ENCODE measurements at regions not wholly inside any gene's neighbourhood (a gene's known extent, or its start where the extent isn't known, plus 50 kb on each side); places are given as distances from the start of the nearest gene placed in this dataset.

GRCh38 chr7:33661430-33662160 lies 243.7 kb upstream of the BMPER start:
- Mint-ChIP-seq H3K4me3 (no peak overlapping the region), H3K9me3 (no peaks in the 10 kb centered on the region), H3K36me3 (no peaks in the 10 kb centered on the region), H3K27ac (peak overlapping the region in 1 of 2 donors; percentile 67), H3K4me1 (ENCODE audit: low read depth in 2 of 2) (peaks cover 0 to 18% of the 10 kb centered on the region in 2 donors), H3K27me3 (no peaks in the 10 kb centered on the region)
- no peak for DNase-seq (ENCODE audit: low spot score)
- ATAC-seq: no peak

- no peaks in the 10 kb centered on the region for H3K27me3 Mint-ChIP-seq
- ATAC-seq (no peak), DNase-seq (ENCODE audit: low spot score) (no peak)
- H3K4me3 Mint-ChIP-seq: no peak overlapping the region
- H3K27ac Mint-ChIP-seq: no peak overlapping the region
- peaks cover 0 to 21% of the 10 kb centered on the region in 2 donors for H3K4me1 Mint-ChIP-seq (ENCODE audit: low read depth in 2 of 2)
- no peaks in the 10 kb centered on the region for H3K36me3 Mint-ChIP-seq
- H3K9me3 Mint-ChIP-seq: no peaks in the 10 kb centered on the region
These were observed 238.8 kb upstream of the BMPER start for GRCh38 chr7:33666531-33666930.

- Mint-ChIP-seq H3K27ac (no peak overlapping the region), H3K4me3 (no peak overlapping the region), H3K4me1 (ENCODE audit: low read depth in 2 of 2) (peaks cover 6 to 23% of the 10 kb centered on the region in 2 donors), H3K27me3 (no peaks in the 10 kb centered on the region), H3K36me3 (no peaks in the 10 kb centered on the region), H3K9me3 (no peaks in the 10 kb centered on the region)
- ATAC-seq: no peak
- DNase-seq (ENCODE audit: low spot score): no peak
These were observed 238.1 kb upstream of the BMPER start for GRCh38 chr7:33667196-33667595.

- no peaks in the 10 kb centered on the region for H3K36me3 Mint-ChIP-seq
- DNase-seq (ENCODE audit: low spot score) (no peak), ATAC-seq (no peak)
- no peaks in the 10 kb centered on the region for H3K27me3 Mint-ChIP-seq
- H3K9me3 Mint-ChIP-seq: no peaks in the 10 kb centered on the region
- H3K27ac Mint-ChIP-seq: no peak overlapping the region
- peaks cover 11 to 13% of the 10 kb centered on the region in 2 donors for H3K4me1 Mint-ChIP-seq (ENCODE audit: low read depth in 2 of 2)
- H3K4me3 Mint-ChIP-seq: no peak overlapping the region
These were observed 236.1 kb upstream of the BMPER start for GRCh38 chr7:33669251-33669670.

GRCh38 chr7:33671531-33672262 lies 233.6 kb upstream of the BMPER start:
- no peak for ATAC-seq
- no peaks in the 10 kb centered on the region for H3K36me3 Mint-ChIP-seq
- DNase-seq (ENCODE audit: low spot score): no peak
- no peaks in the 10 kb centered on the region for H3K27me3 Mint-ChIP-seq
- H3K4me3 Mint-ChIP-seq: no peak overlapping the region
- H3K9me3 Mint-ChIP-seq: no peaks in the 10 kb centered on the region
- peaks cover 11 to 13% of the 10 kb centered on the region in 2 donors for H3K4me1 Mint-ChIP-seq (ENCODE audit: low read depth in 2 of 2)
- peak overlapping the region in 1 of 2 donors; percentile 11 for H3K27ac Mint-ChIP-seq

GRCh38 chr7:33673029-33673700 lies 232.2 kb upstream of the BMPER start:
- Mint-ChIP-seq H3K27me3 (no peaks in the 10 kb centered on the region), H3K36me3 (no peaks in the 10 kb centered on the region), H3K9me3 (no peaks in the 10 kb centered on the region), H3K4me1 (ENCODE audit: low read depth in 2 of 2) (peaks cover 11 to 13% of the 10 kb centered on the region in 2 donors), H3K27ac (no peak overlapping the region), H3K4me3 (no peak overlapping the region)
- ATAC-seq (no peak), DNase-seq (ENCODE audit: low spot score) (no peak)

- peaks cover 9 to 11% of the 10 kb centered on the region in 2 donors for H3K4me1 Mint-ChIP-seq (ENCODE audit: low read depth in 2 of 2)
- peaks cover 4% of the 10 kb centered on the region for H3K36me3 Mint-ChIP-seq
- DNase-seq (ENCODE audit: low spot score): no peak
- H3K4me3 Mint-ChIP-seq: no peak overlapping the region
- H3K9me3 Mint-ChIP-seq: peaks cover 3% of the 10 kb centered on the region
- H3K27me3 Mint-ChIP-seq: no peaks in the 10 kb centered on the region
- H3K27ac Mint-ChIP-seq: no peak overlapping the region
- ATAC-seq: no peak
These were observed 230.4 kb upstream of the BMPER start for GRCh38 chr7:33674804-33675411.

- Mint-ChIP-seq H3K4me1 (ENCODE audit: low read depth in 2 of 2) (peaks cover under 1 to 7% of the 10 kb centered on the region in 2 donors), H3K9me3 (peaks cover 11% of the 10 kb centered on the region), H3K27ac (no peak overlapping the region), H3K27me3 (no peaks in the 10 kb centered on the region), H3K36me3 (peaks cover 7% of the 10 kb centered on the region), H3K4me3 (no peak overlapping the region)
- DNase-seq (ENCODE audit: low spot score): no peak
- no peak for ATAC-seq
These were observed 227.8 kb upstream of the BMPER start for GRCh38 chr7:33677556-33677955.

GRCh38 chr7:33678569-33679335 lies 226.6 kb upstream of the BMPER start:
- Mint-ChIP-seq H3K27ac (no peak overlapping the region), H3K36me3 (peaks cover 7% of the 10 kb centered on the region), H3K27me3 (no peaks in the 10 kb centered on the region), H3K9me3 (peaks cover 11% of the 10 kb centered on the region), H3K4me1 (ENCODE audit: low read depth in 2 of 2) (peaks cover 0 to 8% of the 10 kb centered on the region in 2 donors), H3K4me3 (no peak overlapping the region)
- ATAC-seq (no peak), DNase-seq (ENCODE audit: low spot score) (no peak)

GRCh38 chr7:33680682-33681081 lies 224.7 kb upstream of the BMPER start:
- no peak for ATAC-seq
- H3K4me3 Mint-ChIP-seq: no peak overlapping the region
- no peaks in the 10 kb centered on the region for H3K27me3 Mint-ChIP-seq
- H3K9me3 Mint-ChIP-seq: peaks cover 11% of the 10 kb centered on the region
- no peak for DNase-seq (ENCODE audit: low spot score)
- peaks cover 11% of the 10 kb centered on the region for H3K36me3 Mint-ChIP-seq
- peaks cover 0 to 8% of the 10 kb centered on the region in 2 donors for H3K4me1 Mint-ChIP-seq (ENCODE audit: low read depth in 2 of 2)
- no peak overlapping the region for H3K27ac Mint-ChIP-seq

GRCh38 chr7:33685503-33685902 lies 219.8 kb upstream of the BMPER start:
- Mint-ChIP-seq H3K27ac (no peak overlapping the region), H3K4me3 (no peak overlapping the region), H3K36me3 (peaks cover 7% of the 10 kb centered on the region), H3K27me3 (no peaks in the 10 kb centered on the region), H3K4me1 (ENCODE audit: low read depth in 2 of 2) (peaks cover 0 to 11% of the 10 kb centered on the region in 2 donors), H3K9me3 (peaks cover 6% of the 10 kb centered on the region)
- DNase-seq (ENCODE audit: low spot score) (no peak), ATAC-seq (no peak)

GRCh38 chr7:33685981-33686683 lies 219.2 kb upstream of the BMPER start:
- H3K9me3 Mint-ChIP-seq: peaks cover 10% of the 10 kb centered on the region
- H3K4me3 Mint-ChIP-seq: no peak overlapping the region
- no peak overlapping the region for H3K27ac Mint-ChIP-seq
- ATAC-seq: no peak
- DNase-seq (ENCODE audit: low spot score): no peak
- H3K4me1 Mint-ChIP-seq (ENCODE audit: low read depth in 2 of 2): peaks cover 5 to 13% of the 10 kb centered on the region in 2 donors
- peaks cover 13% of the 10 kb centered on the region for H3K36me3 Mint-ChIP-seq
- no peaks in the 10 kb centered on the region for H3K27me3 Mint-ChIP-seq

- Mint-ChIP-seq H3K9me3 (peaks cover 12% of the 10 kb centered on the region), H3K4me1 (ENCODE audit: low read depth in 2 of 2) (peaks cover 5 to 9% of the 10 kb centered on the region in 2 donors), H3K36me3 (peaks cover 13% of the 10 kb centered on the region), H3K4me3 (no peak overlapping the region), H3K27ac (no peak overlapping the region), H3K27me3 (no peaks in the 10 kb centered on the region)
- no peak for DNase-seq (ENCODE audit: low spot score)
- ATAC-seq: no peak
These were observed 217.7 kb upstream of the BMPER start for GRCh38 chr7:33687625-33688024.
